HG02981 (cell line): ENCODE measurements at regions not wholly inside any gene's neighbourhood (a gene's known extent, or its start where the extent isn't known, plus 50 kb on each side); places are given as distances from the start of the nearest gene placed in this dataset.
"Not testable (repeated sequence)": the region's sequence is repeated elsewhere in the genome, so short reads cannot be mapped to it uniquely, and the experiment has no call there.

ENCODE experiments used
- ATAC-seq: cut with Tn5 transposase; IDR thresholded peaks from one replicate; pipeline ENCODE4 v1.9.1; 2021; ENCODE audit warnings: mild to moderate bottlenecking, moderate library complexity; ENCODE audit not compliant: unreplicated experiment

- ATAC-seq, result no peak
Observed at GRCh38 chr18:6521803-6522418, 107.2 kb upstream of the L3MBTL4 start.

GRCh38 chr18:6525604-6526003 lies 110.9 kb upstream of the L3MBTL4 start:
- no peak for ATAC-seq

GRCh38 chr18:6537475-6537874 lies 122.8 kb upstream of the L3MBTL4 start:
- peak; percentile 77 for ATAC-seq

- not testable (repeated sequence) for ATAC-seq
Observed at GRCh38 chr18:6541131-6541679, 126.5 kb upstream of the L3MBTL4 start.

GRCh38 chr18:6542296-6542695 lies 127.6 kb upstream of the L3MBTL4 start:
- ATAC-seq, result no peak

GRCh38 chr18:6543330-6543908 lies 128.7 kb upstream of the L3MBTL4 start:
- no peak for ATAC-seq

GRCh38 chr18:6546229-6546628 lies 131.5 kb upstream of the L3MBTL4 start:
- no peak for ATAC-seq

GRCh38 chr18:6547476-6547875 lies 132.8 kb upstream of the L3MBTL4 start:
- ATAC-seq, result no peak

- ATAC-seq, result no peak
Observed at GRCh38 chr18:6553234-6553900, 138.7 kb upstream of the L3MBTL4 start.

- ATAC-seq, result no peak
Observed at GRCh38 chr18:6557057-6557769, 142.5 kb upstream of the L3MBTL4 start.

- ATAC-seq, result no peak
Observed at GRCh38 chr18:6557770-6558248, 143.1 kb upstream of the L3MBTL4 start.

- no peak for ATAC-seq
Observed at GRCh38 chr18:6558446-6559156, 143.9 kb upstream of the L3MBTL4 start.

- ATAC-seq, result no peak
Observed at GRCh38 chr18:6559296-6559695, 144.6 kb upstream of the L3MBTL4 start.

GRCh38 chr18:6561016-6561415 lies 146.3 kb upstream of the L3MBTL4 start:
- no peak for ATAC-seq

GRCh38 chr18:6561420-6561861 lies 146.7 kb upstream of the L3MBTL4 start:
- ATAC-seq, result no peak

- ATAC-seq, result no peak
Observed at GRCh38 chr18:6561862-6562291, 147.2 kb upstream of the L3MBTL4 start.

- ATAC-seq, result no peak
Observed at GRCh38 chr18:6563896-6564295, 149.2 kb upstream of the L3MBTL4 start.

GRCh38 chr18:6564950-6565814 lies 150.5 kb upstream of the L3MBTL4 start:
- ATAC-seq, result no peak

- no peak for ATAC-seq
Observed at GRCh38 chr18:6565815-6566081, 151.0 kb upstream of the L3MBTL4 start.
